ENCODE measurements at regions not wholly inside any gene's neighbourhood (a gene's known extent, or its start where the extent isn't known, plus 50 kb on each side); places are given as distances from the start of the nearest gene placed in this dataset.

- no peak overlapping the region for H3K4me3 ChIP-seq (ENCODE audit: low read length)
- H3K9me2 ChIP-seq (replicated peaks; ENCODE audit: control insufficient read depth, low read length): no peaks in the 10 kb centered on the region
- no peak overlapping the region for H3K4me2 ChIP-seq (ENCODE audit: low read length)
- H3K4me1 ChIP-seq (ENCODE audit: control insufficient read depth, low read length): peaks cover 11% of the 10 kb centered on the region
- no peaks in the 10 kb centered on the region for H3K9me3 ChIP-seq (ENCODE audit: control insufficient read depth, insufficient read depth, low read length)
- no peaks in the 10 kb centered on the region for H3K27me3 ChIP-seq (ENCODE audit: control insufficient read depth, low read length)
- TF ChIP-seq, protein P1, sequence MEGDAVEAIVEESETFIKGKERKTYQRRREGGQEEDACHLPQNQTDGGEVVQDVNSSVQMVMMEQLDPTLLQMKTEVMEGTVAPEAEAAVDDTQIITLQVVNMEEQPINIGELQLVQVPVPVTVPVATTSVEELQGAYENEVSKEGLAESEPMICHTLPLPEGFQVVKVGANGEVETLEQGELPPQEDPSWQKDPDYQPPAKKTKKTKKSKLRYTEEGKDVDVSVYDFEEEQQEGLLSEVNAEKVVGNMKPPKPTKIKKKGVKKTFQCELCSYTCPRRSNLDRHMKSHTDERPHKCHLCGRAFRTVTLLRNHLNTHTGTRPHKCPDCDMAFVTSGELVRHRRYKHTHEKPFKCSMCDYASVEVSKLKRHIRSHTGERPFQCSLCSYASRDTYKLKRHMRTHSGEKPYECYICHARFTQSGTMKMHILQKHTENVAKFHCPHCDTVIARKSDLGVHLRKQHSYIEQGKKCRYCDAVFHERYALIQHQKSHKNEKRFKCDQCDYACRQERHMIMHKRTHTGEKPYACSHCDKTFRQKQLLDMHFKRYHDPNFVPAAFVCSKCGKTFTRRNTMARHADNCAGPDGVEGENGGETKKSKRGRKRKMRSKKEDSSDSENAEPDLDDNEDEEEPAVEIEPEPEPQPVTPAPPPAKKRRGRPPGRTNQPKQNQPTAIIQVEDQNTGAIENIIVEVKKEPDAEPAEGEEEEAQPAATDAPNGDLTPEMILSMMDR (IDR thresholded peaks at IDR 0.05; ENCODE audit: low read depth, low read length, poor library complexity, severe bottlenecking): peak; percentile 70
- TF ChIP-seq EZH2phosphoT487 (IDR thresholded peaks at IDR 0.05; ENCODE audit: borderline replicate concordance, low read length): no peak
- H3K27ac ChIP-seq (ENCODE audit: low read depth, low read length): no peak overlapping the region
- no peaks in the 10 kb centered on the region for H3K36me3 ChIP-seq (ENCODE audit: control insufficient read depth, low read length)
- no peaks in the 10 kb centered on the region for H3F3A ChIP-seq (ENCODE audit: control insufficient read depth, insufficient read depth)
- no peaks in the 10 kb centered on the region for H4K20me1 ChIP-seq (ENCODE audit: control insufficient read depth, insufficient read depth, low read depth, low read length)
- H3K79me2 ChIP-seq (ENCODE audit: control insufficient read depth, low read length): no peaks in the 10 kb centered on the region
Measured at GRCh38 chr2:122451040-122451439, 695.6 kb downstream of the TSN start.

- Histone ChIP-seq H3K27ac (ENCODE audit: low read depth, low read length) (no peak overlapping the region), H3K4me2 (ENCODE audit: low read length) (no peak overlapping the region), H3K9me3 (ENCODE audit: control insufficient read depth, insufficient read depth, low read length) (no peaks in the 10 kb centered on the region), H3K79me2 (ENCODE audit: control insufficient read depth, low read length) (no peaks in the 10 kb centered on the region), H3K36me3 (ENCODE audit: control insufficient read depth, low read length) (no peaks in the 10 kb centered on the region), H3K4me1 (ENCODE audit: control insufficient read depth, low read length) (peaks cover 5% of the 10 kb centered on the region), H3K27me3 (ENCODE audit: control insufficient read depth, low read length) (no peaks in the 10 kb centered on the region), H4K20me1 (ENCODE audit: control insufficient read depth, insufficient read depth, low read depth, low read length) (no peaks in the 10 kb centered on the region), H3K9me2 (replicated peaks; ENCODE audit: control insufficient read depth, low read length) (no peaks in the 10 kb centered on the region), H3F3A (ENCODE audit: control insufficient read depth, insufficient read depth) (no peaks in the 10 kb centered on the region), H3K4me3 (ENCODE audit: low read length) (no peak overlapping the region)
- TF ChIP-seq EZH2phosphoT487 (IDR thresholded peaks at IDR 0.05; ENCODE audit: borderline replicate concordance, low read length): no peak
- TF ChIP-seq, protein P1 (IDR thresholded peaks at IDR 0.05; ENCODE audit: low read depth, low read length, poor library complexity, severe bottlenecking): no peak
Measured at GRCh38 chr2:122451697-122452096, 696.2 kb downstream of the TSN start.

- Histone ChIP-seq H3K4me1 (ENCODE audit: control insufficient read depth, low read length) (no peaks in the 10 kb centered on the region), H3K4me2 (ENCODE audit: low read length) (no peak overlapping the region), H3K9me2 (replicated peaks; ENCODE audit: control insufficient read depth, low read length) (no peaks in the 10 kb centered on the region), H3K27ac (ENCODE audit: low read depth, low read length) (no peak overlapping the region), H3F3A (ENCODE audit: control insufficient read depth, insufficient read depth) (no peaks in the 10 kb centered on the region), H4K20me1 (ENCODE audit: control insufficient read depth, insufficient read depth, low read depth, low read length) (no peaks in the 10 kb centered on the region), H3K9me3 (ENCODE audit: control insufficient read depth, insufficient read depth, low read length) (no peaks in the 10 kb centered on the region), H3K36me3 (ENCODE audit: control insufficient read depth, low read length) (no peaks in the 10 kb centered on the region), H3K4me3 (ENCODE audit: low read length) (no peak overlapping the region), H3K79me2 (ENCODE audit: control insufficient read depth, low read length) (no peaks in the 10 kb centered on the region), H3K27me3 (ENCODE audit: control insufficient read depth, low read length) (peaks cover 2% of the 10 kb centered on the region; the same call in 1 of the 2 replicates)
- TF ChIP-seq EZH2phosphoT487 (IDR thresholded peaks at IDR 0.05; ENCODE audit: borderline replicate concordance, low read length): no peak
- TF ChIP-seq, protein P1 (IDR thresholded peaks at IDR 0.05; ENCODE audit: low read depth, low read length, poor library complexity, severe bottlenecking): no peak
Measured at GRCh38 chr2:122469147-122469546, 713.7 kb downstream of the TSN start.
